ENCODE measurements at regions not wholly inside any gene's neighbourhood (a gene's known extent, or its start where the extent isn't known, plus 50 kb on each side); places are given as distances from the start of the nearest gene placed in this dataset.

GRCh38 chr10:128896116-128896795 is 570.8 kb upstream of the MGMT start:
- no peak for DNase-seq (ENCODE audit: low read depth in 3 of 3)

GRCh38 chr10:128896963-128897362 is 570.1 kb upstream of the MGMT start:
- DNase-seq (ENCODE audit: low read depth in 3 of 3): no peak

- no peak for DNase-seq (ENCODE audit: low read depth in 3 of 3)
These were observed 569.5 kb upstream of the MGMT start for GRCh38 chr10:128897401-128898129.

DNA sequence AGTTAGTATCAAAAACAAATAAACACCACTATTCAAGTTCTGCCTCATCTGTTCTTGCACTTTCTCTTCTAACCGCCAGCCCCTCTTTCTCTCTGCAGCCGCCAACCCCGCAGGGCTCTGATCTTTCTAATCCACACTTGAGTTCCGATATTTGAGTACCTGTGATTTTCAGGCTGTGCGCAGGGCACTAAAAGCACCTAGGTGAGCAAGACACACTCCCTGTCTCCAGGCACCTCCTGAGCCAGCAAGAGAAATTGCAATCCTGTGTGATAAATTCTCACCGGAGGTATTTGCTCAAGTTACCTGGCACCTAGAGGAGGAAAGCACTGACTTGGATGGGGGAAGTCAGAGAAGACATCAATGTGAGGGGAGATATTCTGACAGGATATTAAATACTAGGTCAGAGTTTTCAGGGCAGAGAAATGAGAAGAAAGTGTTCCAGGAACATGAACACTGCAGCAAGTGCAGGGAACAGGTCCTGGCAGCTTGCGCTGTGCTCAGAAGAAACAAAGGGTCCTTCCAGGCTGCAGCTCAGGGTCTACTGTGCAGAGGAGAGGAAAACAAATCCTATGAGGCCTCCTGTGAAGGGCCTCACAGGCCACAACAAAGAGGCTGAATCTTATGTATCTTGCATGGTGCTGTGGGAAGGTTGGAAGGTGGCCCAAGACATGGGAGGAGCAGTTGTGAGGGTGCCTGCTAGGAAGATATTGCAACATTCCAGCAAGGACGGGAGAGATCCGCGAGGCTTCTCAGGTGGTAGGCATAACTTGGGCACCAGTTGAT is 568.7 kb upstream of the MGMT start:
- no peak for DNase-seq (ENCODE audit: low read depth in 3 of 3)

DNA sequence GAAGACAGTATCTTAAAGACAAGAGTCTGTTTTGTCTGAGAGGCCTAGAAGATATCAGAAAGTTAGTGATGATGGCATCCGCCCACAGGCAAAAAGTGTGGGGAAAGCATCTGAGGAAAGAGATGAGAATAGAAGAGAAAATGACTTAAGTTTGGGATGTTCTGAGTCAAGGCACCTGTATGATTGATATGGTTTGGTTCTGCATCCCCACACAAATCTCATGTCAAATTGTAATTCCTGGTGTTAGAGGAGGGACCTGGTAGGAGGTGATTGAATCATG is 568.2 kb upstream of the MGMT start:
- DNase-seq (ENCODE audit: low read depth in 3 of 3): no peak

GRCh38 chr10:128900456-128900855 is 566.6 kb upstream of the MGMT start:
- no peak for DNase-seq (ENCODE audit: low read depth in 3 of 3)

- no peak for DNase-seq (ENCODE audit: low read depth in 3 of 3)
These were observed 565.8 kb upstream of the MGMT start for GRCh38 chr10:128901236-128901635.

DNA sequence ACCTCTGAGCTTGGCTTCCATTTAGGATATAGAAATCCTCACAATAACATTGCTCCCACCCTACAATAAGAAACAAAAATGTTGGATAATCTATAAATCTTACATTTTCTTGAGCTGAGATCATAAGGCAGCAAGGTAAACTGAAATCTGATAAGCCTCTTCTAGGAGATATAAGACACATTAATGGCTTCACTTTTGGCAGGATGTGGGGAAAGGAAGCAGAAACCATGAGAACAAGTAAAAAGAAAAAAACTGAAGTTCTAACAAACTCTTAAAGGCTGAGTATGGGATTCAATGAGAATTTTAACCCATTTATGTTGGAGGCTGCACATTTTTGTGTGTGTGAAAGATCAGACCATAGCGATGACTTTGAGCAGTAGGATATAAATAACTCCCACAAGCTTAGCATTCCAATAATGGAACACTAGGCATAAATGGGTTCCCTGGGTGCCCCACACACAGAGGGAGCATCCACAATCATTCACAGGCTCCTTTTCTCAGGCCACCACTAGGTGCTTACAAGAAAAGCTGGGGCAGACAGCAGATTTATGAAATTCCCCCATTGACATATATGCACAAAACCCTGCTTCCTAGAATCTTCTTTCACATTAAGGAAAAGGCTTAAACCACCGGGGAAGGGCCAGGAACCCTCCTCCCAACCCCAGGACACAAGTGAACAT is 564.9 kb upstream of the MGMT start:
- DNase-seq (ENCODE audit: low read depth in 3 of 3): no peak

DNA sequence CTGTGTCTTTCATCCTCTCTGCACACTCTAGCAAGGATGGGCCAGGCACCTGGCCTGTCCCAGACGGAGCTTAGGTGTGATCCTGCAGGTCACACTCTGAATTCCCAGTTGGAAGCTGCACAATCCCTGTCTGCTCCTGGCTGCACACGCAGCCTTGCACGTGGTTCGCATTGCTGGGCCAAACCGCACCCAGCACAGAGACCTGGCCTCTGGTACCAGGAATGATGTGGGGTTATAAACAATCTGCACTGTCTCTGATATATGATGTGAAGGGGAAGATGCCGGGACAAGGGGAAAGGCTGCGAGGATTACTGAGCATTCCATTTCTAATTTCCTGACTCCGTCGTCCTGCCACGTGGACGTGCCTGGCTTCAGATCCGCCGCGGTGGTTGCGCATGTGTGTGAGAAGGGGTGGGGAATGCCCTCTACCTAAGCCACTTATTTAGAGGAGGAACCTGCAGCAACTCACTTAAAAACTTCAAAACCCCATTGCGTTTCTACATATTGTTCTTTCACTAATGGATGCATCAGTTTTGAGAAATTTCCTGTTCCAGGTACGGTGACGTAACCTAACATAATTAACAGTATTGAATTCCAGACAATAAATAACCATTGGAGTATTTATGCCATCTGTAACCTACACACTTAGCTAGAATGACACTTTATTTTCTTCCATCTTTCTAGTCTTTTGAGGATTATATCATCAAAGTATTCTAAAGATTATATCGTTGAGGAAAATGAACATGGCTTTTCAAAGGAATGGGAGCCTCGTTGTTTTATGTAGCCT is 559.7 kb upstream of the MGMT start:
- DNase-seq (ENCODE audit: low read depth in 3 of 3): no peak

DNA sequence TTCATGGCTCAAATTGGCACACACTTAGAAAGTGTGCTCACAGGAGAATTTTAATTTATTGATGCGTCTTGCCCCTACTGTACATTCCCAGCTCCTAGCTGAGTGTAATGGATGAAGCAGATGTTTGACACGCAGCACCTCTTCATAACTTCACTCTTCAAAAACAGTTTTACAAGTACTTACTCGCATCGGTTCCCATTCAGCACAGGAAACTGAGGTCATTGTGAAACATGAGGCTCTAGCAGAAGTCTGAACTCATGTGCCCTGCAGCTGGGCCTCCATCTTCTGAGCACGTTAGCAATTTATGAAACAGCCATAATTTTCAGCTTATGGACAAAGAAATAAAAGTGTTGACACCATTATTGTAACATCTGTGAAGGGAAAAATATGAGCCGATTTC is 558.9 kb upstream of the MGMT start:
- no peak for DNase-seq (ENCODE audit: low read depth in 3 of 3)

DNA sequence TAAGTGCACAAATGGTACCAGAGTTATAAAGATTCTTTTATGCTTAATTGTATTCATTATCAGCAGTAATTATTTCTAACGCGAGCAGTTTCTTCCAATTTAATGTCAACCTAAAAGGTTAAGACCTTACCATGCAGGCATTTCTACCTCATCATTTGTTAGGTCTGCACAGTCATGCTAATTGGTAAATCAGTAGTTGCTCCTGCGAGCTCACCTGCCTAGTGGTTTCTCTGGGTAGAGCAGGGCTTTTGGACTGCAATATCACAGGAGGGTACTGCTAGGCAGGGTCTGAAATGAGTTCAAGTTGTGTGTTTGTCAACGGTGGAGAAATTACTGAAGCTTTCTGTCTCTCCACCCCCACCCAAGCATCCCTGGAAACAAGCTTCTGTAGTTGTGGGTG is 558.5 kb upstream of the MGMT start:
- no peak for DNase-seq (ENCODE audit: low read depth in 3 of 3)

GRCh38 chr10:128912568-128913311 is 554.3 kb upstream of the MGMT start:
- DNase-seq (ENCODE audit: low read depth in 3 of 3): no peak

DNA sequence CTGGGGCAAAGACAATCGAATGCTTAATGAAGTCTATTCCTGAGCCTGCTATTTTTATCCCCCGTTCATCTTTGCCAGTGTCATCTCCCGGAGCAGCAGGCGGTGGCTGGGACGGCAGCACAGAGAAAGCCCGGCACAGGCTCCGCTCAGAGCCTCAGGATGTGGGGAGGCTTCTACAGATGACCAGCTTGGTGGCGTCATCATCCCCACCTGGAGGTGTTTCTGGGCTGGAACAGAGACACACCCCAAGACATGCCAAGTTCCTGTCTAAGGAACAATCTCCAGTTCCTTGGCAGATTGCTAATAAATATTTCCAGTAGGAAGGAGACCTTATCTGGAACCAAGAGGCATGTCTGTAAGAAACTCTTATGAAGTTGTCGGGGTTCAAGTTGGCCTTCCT is 552.4 kb upstream of the MGMT start:
- DNase-seq (ENCODE audit: low read depth in 3 of 3): no peak

DNA sequence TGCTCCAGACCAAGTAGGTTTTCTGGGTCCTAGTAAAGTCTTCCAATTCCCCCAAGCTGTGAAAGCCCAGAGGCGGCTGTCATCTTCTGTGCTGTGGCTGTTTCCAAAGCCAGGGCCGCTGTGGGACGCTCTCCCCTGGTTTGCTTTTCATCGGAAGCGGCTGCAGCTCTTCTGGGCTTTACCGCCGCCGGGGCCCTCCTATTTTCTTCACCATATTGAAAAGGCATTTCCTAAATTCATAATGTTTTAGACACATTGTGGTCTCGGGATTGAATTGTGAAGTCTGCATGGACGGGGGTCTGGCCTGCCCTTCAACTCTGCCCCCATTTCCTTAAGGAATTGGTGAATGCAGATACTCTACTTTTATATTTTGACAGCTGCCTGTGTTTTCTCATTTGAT is 551.4 kb upstream of the MGMT start:
- DNase-seq (ENCODE audit: low read depth in 3 of 3): no peak

- no peak for DNase-seq (ENCODE audit: low read depth in 3 of 3)
These were observed 550.7 kb upstream of the MGMT start for GRCh38 chr10:128916383-128916782.

- no peak for DNase-seq (ENCODE audit: low read depth in 3 of 3)
These were observed 545.5 kb upstream of the MGMT start for GRCh38 chr10:128921389-128922022.

DNA sequence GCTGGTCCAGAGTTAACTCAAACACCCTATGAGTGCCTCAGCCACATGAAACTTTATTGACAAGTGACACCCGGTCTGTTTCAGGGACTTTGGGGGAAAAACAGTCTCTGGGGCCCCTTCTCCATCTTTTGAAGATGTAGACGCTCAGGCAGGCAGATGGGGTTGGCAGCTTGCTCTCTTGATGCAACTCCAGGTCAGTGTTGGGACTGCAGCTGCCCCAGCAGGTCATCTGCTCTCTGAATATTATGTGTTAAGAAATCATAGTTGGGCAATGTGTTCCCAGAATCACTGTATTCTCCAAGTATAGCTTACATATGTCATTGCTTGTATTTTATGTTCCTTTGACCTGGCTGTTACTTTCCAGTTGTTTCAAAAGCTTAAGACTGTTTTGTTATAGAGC is 544.9 kb upstream of the MGMT start:
- DNase-seq (ENCODE audit: low read depth in 3 of 3): no peak

- no peak for DNase-seq (ENCODE audit: low read depth in 3 of 3)
These were observed 544.3 kb upstream of the MGMT start for GRCh38 chr10:128922619-128923196.

- no peak for DNase-seq (ENCODE audit: low read depth in 3 of 3)
These were observed 542.1 kb upstream of the MGMT start for GRCh38 chr10:128924918-128925317.

GRCh38 chr10:128926711-128927110 is 540.3 kb upstream of the MGMT start:
- DNase-seq (ENCODE audit: low read depth in 3 of 3): no peak
